Stimulated activated CD4-positive, alpha-beta T cell treated with anti-CD3 and anti-CD28 coated beads, Interleukin-2, amount 100 ng/mL, for 24 hours (primary cell): ENCODE measurements at regions not wholly inside any gene's neighbourhood (a gene's known extent, or its start where the extent isn't known, plus 50 kb on each side); places are given as distances from the start of the nearest gene placed in this dataset.

Source experiments
- DNase-seq, 2 donors: peaks; one replicate each; pipeline ENCODE4 v3.0.0-alpha.2; 2020

DNA sequence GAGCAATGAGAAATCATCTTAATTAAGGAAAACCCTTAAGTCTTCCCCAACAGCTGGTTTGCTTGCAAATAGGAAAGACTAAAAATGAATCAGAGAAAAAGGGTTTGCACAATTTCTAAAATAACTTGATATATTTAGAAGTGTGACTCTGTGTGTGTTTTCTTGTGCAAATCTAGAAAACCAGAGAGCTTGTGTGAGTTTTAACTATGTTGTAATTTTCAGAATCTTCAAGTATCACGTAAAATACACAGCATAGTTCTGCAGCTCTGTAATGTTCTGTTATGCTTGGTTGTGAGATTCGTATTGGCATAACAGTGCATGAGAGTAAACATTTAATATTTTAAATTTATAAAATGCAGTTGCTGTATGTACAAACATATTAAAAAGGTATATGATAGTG lies 74.7 kb upstream of the GAP43 start:
- no peak for DNase-seq

DNA sequence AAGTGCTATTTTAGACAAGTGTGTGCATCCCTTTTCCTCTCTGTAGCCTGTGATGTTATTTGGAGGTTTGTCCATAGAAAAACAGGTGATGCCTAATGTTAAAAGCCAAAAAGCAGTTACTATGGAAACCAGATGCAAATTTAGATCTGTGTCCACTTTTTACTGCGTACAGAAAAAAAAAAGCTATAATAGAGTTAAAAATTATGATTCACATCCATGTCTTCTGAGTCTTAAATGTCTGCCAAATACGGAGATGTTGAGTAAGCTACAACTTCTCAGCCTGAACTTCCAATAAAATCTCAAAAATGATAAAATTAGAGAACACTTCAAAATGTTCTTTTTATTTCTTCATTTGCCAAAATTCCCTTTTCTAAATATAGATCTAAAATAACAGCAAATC lies 74.2 kb upstream of the GAP43 start:
- no peak for DNase-seq

GRCh38 chr3:115550285-115550761 lies 73.0 kb upstream of the GAP43 start:
- DNase-seq: no peak

- DNase-seq: no peak
Observed at GRCh38 chr3:115551016-115551415, 72.3 kb upstream of the GAP43 start.

- no peak for DNase-seq
Observed at GRCh38 chr3:115552007-115552406, 71.3 kb upstream of the GAP43 start.

DNA sequence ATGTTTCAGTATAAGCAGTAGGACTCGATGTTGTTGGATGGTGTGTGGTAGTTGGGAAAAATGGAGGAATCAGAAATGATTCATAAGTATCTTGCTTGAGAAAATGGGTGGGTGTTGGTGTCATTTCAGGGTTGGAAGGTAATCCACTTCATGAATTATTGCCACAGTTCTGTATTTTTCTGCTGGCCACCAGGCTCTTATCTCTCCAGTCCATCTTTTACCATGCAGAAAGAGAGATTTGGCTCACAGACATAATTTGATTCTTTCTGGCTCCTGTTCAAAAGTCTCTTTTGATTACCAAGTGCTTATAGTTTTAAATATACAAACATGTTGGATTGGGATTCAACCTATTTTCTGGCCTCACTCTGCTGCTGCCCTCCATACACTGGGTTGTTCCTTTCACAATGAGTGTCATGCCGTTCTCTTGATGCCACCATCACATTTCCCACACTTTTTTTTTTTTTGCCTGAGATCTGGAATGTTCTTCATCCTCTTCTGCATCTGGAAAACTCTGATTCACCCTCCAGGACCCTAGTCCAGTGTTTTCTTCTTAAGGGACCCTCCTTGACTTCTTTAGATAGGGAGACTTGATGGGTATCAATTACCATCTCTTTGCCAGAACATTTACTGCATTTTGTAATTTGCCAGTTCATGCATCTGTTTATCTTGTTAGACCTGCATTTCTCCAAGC lies 69.4 kb upstream of the GAP43 start:
- no peak for DNase-seq

DNA sequence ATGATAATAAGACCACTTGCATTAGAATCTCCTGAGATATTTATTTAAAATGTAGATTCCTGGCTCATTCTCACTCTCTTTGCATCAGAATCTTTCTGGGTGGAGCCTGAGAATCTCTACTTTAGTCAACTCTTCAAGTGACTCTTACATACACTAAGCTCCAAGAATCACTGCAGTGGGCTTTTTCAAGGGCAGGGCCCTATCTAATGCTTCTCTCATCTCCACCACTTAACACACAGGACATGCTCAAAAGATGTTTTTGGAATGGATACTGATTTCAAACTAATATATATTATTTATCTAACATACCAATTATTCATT lies 68.9 kb upstream of the GAP43 start:
- DNase-seq: no peak

DNA sequence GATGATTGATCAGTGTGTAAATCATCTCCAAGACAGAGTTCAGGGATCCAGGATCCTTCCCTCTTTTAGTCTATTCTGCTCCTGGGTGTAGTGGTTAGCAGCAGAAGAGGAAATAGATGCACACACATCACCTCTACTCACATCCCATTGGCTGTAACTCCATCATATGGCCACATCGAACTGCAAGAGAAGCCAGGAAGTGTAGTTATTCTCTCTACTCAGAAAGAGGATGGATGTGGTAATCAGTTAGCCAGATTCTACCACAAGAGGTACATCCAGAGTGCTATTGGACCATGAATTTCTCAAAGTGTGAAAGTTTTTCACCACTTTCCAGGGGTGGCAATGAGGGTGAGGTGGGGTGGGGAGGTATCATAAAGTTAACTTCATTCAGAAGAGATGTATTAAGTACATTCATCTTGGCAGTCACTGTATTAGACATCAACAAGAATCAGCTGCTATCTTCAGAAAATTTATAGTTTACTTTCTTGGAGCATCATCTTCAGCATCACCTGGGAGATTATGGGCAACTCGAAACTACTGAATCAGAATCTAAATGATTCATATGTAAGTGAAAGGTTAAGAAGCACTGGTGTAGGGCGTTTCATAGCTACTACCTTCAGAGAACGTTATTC lies 60.6 kb upstream of the GAP43 start:
- DNase-seq: no peak

GRCh38 chr3:115563984-115564383 lies 59.3 kb upstream of the GAP43 start:
- no peak for DNase-seq

GRCh38 chr3:115571413-115571812 lies 51.9 kb upstream of the GAP43 start:
- DNase-seq: no peak
